ENCODE measurements at regions not wholly inside any gene's neighbourhood (a gene's known extent, or its start where the extent isn't known, plus 50 kb on each side); places are given as distances from the start of the nearest gene placed in this dataset.

- no peak for FAIRE-seq
- DNase-seq (ENCODE audit: insufficient read length, low spot score) = no peak
Measured at GRCh38 chr12:84807249-84807648, 105.3 kb downstream of the SLC6A15 start.

GRCh38 chr12:84805474-84805858, 107.1 kb downstream of the SLC6A15 start:
- FAIRE-seq = no peak

GRCh38 chr12:84804691-84805473, 107.7 kb downstream of the SLC6A15 start:
- FAIRE-seq (no peak), DNase-seq (ENCODE audit: insufficient read length, low spot score) (no peak)

More at GRCh38 chr12:84805474-84805858, 107.1 kb downstream of the SLC6A15 start:
- no peak for DNase-seq (ENCODE audit: insufficient read length, low spot score)

GRCh38 chr12:84803661-84804060, 108.9 kb downstream of the SLC6A15 start:
- FAIRE-seq (no peak), DNase-seq (ENCODE audit: insufficient read length, low spot score) (no peak)

GRCh38 chr12:84802161-84802560, 110.4 kb downstream of the SLC6A15 start:
- DNase-seq (ENCODE audit: insufficient read length, low spot score) (no peak), FAIRE-seq (no peak)

GRCh38 chr12:84793558-84794367, 118.8 kb downstream of the SLC6A15 start:
- FAIRE-seq (no peak), DNase-seq (ENCODE audit: insufficient read length, low spot score) (peak; percentile 1)

- FAIRE-seq (no peak), DNase-seq (ENCODE audit: insufficient read length, low spot score) (no peak)
Measured at GRCh38 chr12:84791444-84791843, 121.2 kb downstream of the SLC6A15 start.

GRCh38 chr12:84789184-84789583, 123.4 kb downstream of the SLC6A15 start:
- DNase-seq (ENCODE audit: insufficient read length, low spot score) (no peak), FAIRE-seq (no peak)

- FAIRE-seq (no peak), DNase-seq (ENCODE audit: insufficient read length, low spot score) (no peak)
Measured at GRCh38 chr12:84787253-84787652, 125.3 kb downstream of the SLC6A15 start.

GRCh38 chr12:84786622-84787021, 126.0 kb downstream of the SLC6A15 start:
- FAIRE-seq (no peak), DNase-seq (ENCODE audit: insufficient read length, low spot score) (no peak)

- FAIRE-seq = no peak
- no peak for DNase-seq (ENCODE audit: insufficient read length, low spot score)
Measured at GRCh38 chr12:84785951-84786350, 126.6 kb downstream of the SLC6A15 start.

- no peak for DNase-seq (ENCODE audit: insufficient read length, low spot score)
- no peak for FAIRE-seq
Measured at GRCh38 chr12:84785281-84785680, 127.3 kb downstream of the SLC6A15 start.

- no peak for FAIRE-seq
- no peak for DNase-seq (ENCODE audit: insufficient read length, low spot score)
Measured at GRCh38 chr12:84779169-84779568, 133.4 kb downstream of the SLC6A15 start.

GRCh38 chr12:84772281-84772680, 140.3 kb downstream of the SLC6A15 start:
- FAIRE-seq = no peak
- DNase-seq (ENCODE audit: insufficient read length, low spot score) = no peak

- no peak for FAIRE-seq
- no peak for DNase-seq (ENCODE audit: insufficient read length, low spot score)
Measured at GRCh38 chr12:84767079-84767478, 145.5 kb downstream of the SLC6A15 start.

GRCh38 chr12:84766375-84766774, 146.2 kb downstream of the SLC6A15 start:
- no peak for FAIRE-seq
- no peak for DNase-seq (ENCODE audit: insufficient read length, low spot score)

- DNase-seq (ENCODE audit: insufficient read length, low spot score) (no peak), FAIRE-seq (no peak)
Measured at GRCh38 chr12:84764001-84764400, 148.6 kb downstream of the SLC6A15 start.

- no peak for DNase-seq (ENCODE audit: insufficient read length, low spot score)
- FAIRE-seq = no peak
Measured at GRCh38 chr12:84763107-84763506, 149.5 kb downstream of the SLC6A15 start.

- no peak for FAIRE-seq
- DNase-seq (ENCODE audit: insufficient read length, low spot score) = no peak
Measured at GRCh38 chr12:84760091-84760865, 152.3 kb downstream of the SLC6A15 start.

GRCh38 chr12:84757978-84758377, 154.6 kb downstream of the SLC6A15 start:
- DNase-seq (ENCODE audit: insufficient read length, low spot score) = no peak
- no peak for FAIRE-seq

- FAIRE-seq (no peak), DNase-seq (ENCODE audit: insufficient read length, low spot score) (no peak)
Measured at GRCh38 chr12:84756961-84757360, 155.6 kb downstream of the SLC6A15 start.
